ENCODE measurements at regions not wholly inside any gene's neighbourhood (a gene's known extent, or its start where the extent isn't known, plus 50 kb on each side); places are given as distances from the start of the nearest gene placed in this dataset.

DNA sequence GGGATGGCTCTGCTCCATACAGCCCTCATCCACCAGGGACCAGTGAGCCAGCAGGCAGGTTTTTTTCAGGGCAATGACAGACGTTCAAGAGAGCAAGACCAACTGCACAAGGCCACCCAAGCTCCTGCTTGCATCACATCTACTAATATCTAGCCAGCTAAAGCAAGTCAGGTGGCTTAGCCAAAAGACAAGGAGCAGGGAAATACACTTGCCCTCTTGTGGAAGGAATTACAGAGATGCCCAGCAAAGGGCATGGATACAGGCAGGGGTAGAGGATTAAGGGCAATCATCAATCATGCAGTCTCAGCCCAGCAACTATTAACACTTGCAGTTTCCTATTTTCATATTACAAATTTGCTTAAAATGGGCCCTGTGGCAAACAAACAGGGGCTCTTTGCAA, 81.5 kb upstream of the NTRK3 start:
- no peak for DNase-seq (ENCODE audit: low read depth, low spot score)

DNA sequence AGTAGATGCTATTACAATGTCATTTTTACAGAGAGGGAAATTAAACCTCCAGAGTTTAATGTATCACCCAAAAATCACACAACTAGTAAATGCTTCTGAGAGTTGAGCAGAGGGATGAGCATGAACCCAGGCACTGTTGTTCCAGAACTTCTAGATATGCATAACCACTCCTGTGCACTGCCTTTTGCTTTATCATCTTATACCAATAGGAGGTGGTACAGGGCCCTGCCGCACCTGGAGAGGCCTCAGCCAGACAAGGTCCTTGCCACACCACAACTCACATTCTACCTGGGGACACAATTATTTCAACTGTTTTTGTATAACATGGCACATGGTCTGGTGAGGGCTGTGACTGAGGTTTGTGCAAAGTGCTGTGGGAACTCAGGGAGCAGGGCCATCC, 78.5 kb upstream of the NTRK3 start:
- intact Hi-C loops (cut with micrococcal nuclease) = loop anchor here (5.0 kb wide), 1 partner anchor 107 kb away; no protein-coding TSS in a partner anchor

More for the DNA sequence above, 81.5 kb upstream of the NTRK3 start:
- no peak for TF ChIP-seq SIN3A (IDR thresholded peaks at IDR 0.05; ENCODE audit: low read depth)
- TF ChIP-seq, protein P1, sequence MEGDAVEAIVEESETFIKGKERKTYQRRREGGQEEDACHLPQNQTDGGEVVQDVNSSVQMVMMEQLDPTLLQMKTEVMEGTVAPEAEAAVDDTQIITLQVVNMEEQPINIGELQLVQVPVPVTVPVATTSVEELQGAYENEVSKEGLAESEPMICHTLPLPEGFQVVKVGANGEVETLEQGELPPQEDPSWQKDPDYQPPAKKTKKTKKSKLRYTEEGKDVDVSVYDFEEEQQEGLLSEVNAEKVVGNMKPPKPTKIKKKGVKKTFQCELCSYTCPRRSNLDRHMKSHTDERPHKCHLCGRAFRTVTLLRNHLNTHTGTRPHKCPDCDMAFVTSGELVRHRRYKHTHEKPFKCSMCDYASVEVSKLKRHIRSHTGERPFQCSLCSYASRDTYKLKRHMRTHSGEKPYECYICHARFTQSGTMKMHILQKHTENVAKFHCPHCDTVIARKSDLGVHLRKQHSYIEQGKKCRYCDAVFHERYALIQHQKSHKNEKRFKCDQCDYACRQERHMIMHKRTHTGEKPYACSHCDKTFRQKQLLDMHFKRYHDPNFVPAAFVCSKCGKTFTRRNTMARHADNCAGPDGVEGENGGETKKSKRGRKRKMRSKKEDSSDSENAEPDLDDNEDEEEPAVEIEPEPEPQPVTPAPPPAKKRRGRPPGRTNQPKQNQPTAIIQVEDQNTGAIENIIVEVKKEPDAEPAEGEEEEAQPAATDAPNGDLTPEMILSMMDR (IDR thresholded peaks at IDR 0.05 in 2 of 3, conservative IDR thresholded peaks at IDR 0.05 in 1 of 3; ENCODE audit: borderline replicate concordance in 1 of 3, insufficient read depth in 1 of 3, low read depth in 2 of 3, low read length in 2 of 3) = peak in 2 of 3 experiments; percentile 21 to 24; a peak in 1 of 6 replicates
- Histone ChIP-seq H3K9me3 (ENCODE audit: control insufficient read depth in 1 of 2, insufficient read depth in 1 of 2, low read depth in 1 of 2, low read length in 2 of 2) (no peaks in the 10 kb centered on the region), H4K20me1 (ENCODE audit: insufficient read depth) (no peaks in the 10 kb centered on the region), H3K27me3 (ENCODE audit: insufficient read depth, low read length) (no peaks in the 10 kb centered on the region), H2AFZ (ENCODE audit: low read depth, low read length, poor library complexity, severe bottlenecking) (no peak overlapping the region), H3K4me3 (replicated peaks in 1 of 2; ENCODE audit: low read depth in 1 of 2, low read length in 2 of 2) (no peak overlapping the region), H3K36me3 (ENCODE audit: control insufficient read depth in 1 of 2, insufficient read depth in 2 of 2, low read length in 2 of 2) (no peaks in the 10 kb centered on the region), H3K4me1 (ENCODE audit: control insufficient read depth in 1 of 2, insufficient read depth in 2 of 2, low read length in 2 of 2) (no peaks in the 10 kb centered on the region), H3K9me2 (ENCODE audit: insufficient read depth) (no peaks in the 10 kb centered on the region), H3K4me2 (ENCODE audit: low read length) (no peak overlapping the region), H3K27ac (ENCODE audit: low read depth, low read length) (no peak overlapping the region), H3K79me2 (ENCODE audit: insufficient read depth, low read length) (no peaks in the 10 kb centered on the region), H3K9ac (ENCODE audit: low read length) (no peak overlapping the region)
- CTCF ChIA-PET = no interaction called here
- no TSS peak for BruUV-seq (replicated peaks)
- POLR2A ChIA-PET = no interaction called here
- RAD21 ChIA-PET (ENCODE audit: low non-redundant PET in 1 of 2, low total read pairs in 2 of 2, uncharacterized antibody in 2 of 2, unreplicated experiment in 2 of 2) = no interaction called here
- peak; percentile 67 for ATAC-seq
- intact Hi-C loops (cut with micrococcal nuclease) = loop anchor here (5.0 kb wide), 1 partner anchor 104 kb away; no protein-coding TSS in a partner anchor

More for the DNA sequence above, 78.5 kb upstream of the NTRK3 start:
- H3K9me2 ChIP-seq (ENCODE audit: insufficient read depth) = no peaks in the 10 kb centered on the region
- H3K4me1 ChIP-seq (ENCODE audit: control insufficient read depth in 1 of 2, insufficient read depth in 2 of 2, low read length in 2 of 2) = no peaks in the 10 kb centered on the region
- H2AFZ ChIP-seq (ENCODE audit: low read depth, low read length, poor library complexity, severe bottlenecking) = no peak overlapping the region
- DNase-seq (ENCODE audit: low read depth, low spot score) (no peak), ATAC-seq (peak; percentile 43; the same call in 1 of the 2 replicates)
- no peaks in the 10 kb centered on the region for H3K9me3 ChIP-seq (ENCODE audit: control insufficient read depth in 1 of 2, insufficient read depth in 1 of 2, low read depth in 1 of 2, low read length in 2 of 2)
- ChIA-PET CTCF (no interaction called here), RAD21 (ENCODE audit: low non-redundant PET in 1 of 2, low total read pairs in 2 of 2, uncharacterized antibody in 2 of 2, unreplicated experiment in 2 of 2) (interaction anchor here in 1 of 2 experiments (0.6 kb wide), 1 partner anchor 100 kb away, joined by 3 read pairs; no protein-coding TSS in a partner anchor), POLR2A (no interaction called here)
- H3K27ac ChIP-seq (ENCODE audit: low read depth, low read length) = no peak overlapping the region
- TF ChIP-seq TCF7L2 (IDR thresholded peaks at IDR 0.05; ENCODE audit: borderline replicate concordance, extremely low read depth, insufficient read depth, insufficient read length) (no peak), EZH2phosphoT487 (IDR thresholded peaks at IDR 0.05; ENCODE audit: borderline replicate concordance) (no peak), POLR2A (IDR thresholded peaks at IDR 0.05; ENCODE audit: borderline replicate concordance, extremely low read depth, insufficient read depth, insufficient read length) (no peak), FOSL1 (IDR thresholded peaks at IDR 0.05; ENCODE audit: low read depth) (no peak), EGR1 (IDR thresholded peaks at IDR 0.05; ENCODE audit: low read depth) (no peak)
- TF ChIP-seq, protein P2, sequence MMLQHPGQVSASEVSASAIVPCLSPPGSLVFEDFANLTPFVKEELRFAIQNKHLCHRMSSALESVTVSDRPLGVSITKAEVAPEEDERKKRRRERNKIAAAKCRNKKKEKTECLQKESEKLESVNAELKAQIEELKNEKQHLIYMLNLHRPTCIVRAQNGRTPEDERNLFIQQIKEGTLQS (IDR thresholded peaks at IDR 0.05) = no peak
- TF ChIP-seq, protein P3, sequence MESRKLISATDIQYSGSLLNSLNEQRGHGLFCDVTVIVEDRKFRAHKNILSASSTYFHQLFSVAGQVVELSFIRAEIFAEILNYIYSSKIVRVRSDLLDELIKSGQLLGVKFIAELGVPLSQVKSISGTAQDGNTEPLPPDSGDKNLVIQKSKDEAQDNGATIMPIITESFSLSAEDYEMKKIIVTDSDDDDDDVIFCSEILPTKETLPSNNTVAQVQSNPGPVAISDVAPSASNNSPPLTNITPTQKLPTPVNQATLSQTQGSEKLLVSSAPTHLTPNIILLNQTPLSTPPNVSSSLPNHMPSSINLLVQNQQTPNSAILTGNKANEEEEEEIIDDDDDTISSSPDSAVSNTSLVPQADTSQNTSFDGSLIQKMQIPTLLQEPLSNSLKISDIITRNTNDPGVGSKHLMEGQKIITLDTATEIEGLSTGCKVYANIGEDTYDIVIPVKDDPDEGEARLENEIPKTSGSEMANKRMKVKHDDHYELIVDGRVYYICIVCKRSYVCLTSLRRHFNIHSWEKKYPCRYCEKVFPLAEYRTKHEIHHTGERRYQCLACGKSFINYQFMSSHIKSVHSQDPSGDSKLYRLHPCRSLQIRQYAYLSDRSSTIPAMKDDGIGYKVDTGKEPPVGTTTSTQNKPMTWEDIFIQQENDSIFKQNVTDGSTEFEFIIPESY (IDR thresholded peaks at IDR 0.05; ENCODE audit: extremely low read depth, insufficient replicate concordance, low read length) = no peak
- TF ChIP-seq, protein P1 (IDR thresholded peaks at IDR 0.05 in 2 of 3, conservative IDR thresholded peaks at IDR 0.05 in 1 of 3; ENCODE audit: borderline replicate concordance in 1 of 3, insufficient read depth in 1 of 3, low read depth in 2 of 3, low read length in 2 of 3) = peak in 2 of 3 experiments; percentile 29 to 36; a peak in 2 of 6 replicates
- H3K79me2 ChIP-seq (ENCODE audit: insufficient read depth, low read length) = no peaks in the 10 kb centered on the region
- no peaks in the 10 kb centered on the region for H4K20me1 ChIP-seq (ENCODE audit: insufficient read depth)
- H3K9ac ChIP-seq (ENCODE audit: low read length) = no peak overlapping the region
- no peak overlapping the region for H3K4me3 ChIP-seq (replicated peaks in 1 of 2; ENCODE audit: low read depth in 1 of 2, low read length in 2 of 2)
- no TSS peak for BruUV-seq (replicated peaks)
- H3K36me3 ChIP-seq (ENCODE audit: control insufficient read depth in 1 of 2, insufficient read depth in 2 of 2, low read length in 2 of 2) = no peaks in the 10 kb centered on the region
- no peaks in the 10 kb centered on the region for H3K27me3 ChIP-seq (ENCODE audit: insufficient read depth, low read length)
- no peak overlapping the region for H3K4me2 ChIP-seq (ENCODE audit: low read length)
